K562 (cell line): ENCODE measurements at regions not wholly inside any gene's neighbourhood (a gene's known extent, or its start where the extent isn't known, plus 50 kb on each side); places are given as distances from the start of the nearest gene placed in this dataset.

ENCODE experiments used
- ARNT ChIP-seq, 2 experiments: fragments of 450-650 bp; IDR thresholded peaks; 2 replicates each; pipeline ENCODE4 v1.6.1; 2016; ENCODE audit warnings: mild to moderate bottlenecking in 1 of 2
- ATF2 ChIP-seq: sonication (generic); formaldehyde crosslinking; IDR thresholded peaks from 2 replicates; pipeline ENCODE4 v1.8.1; 2022; ENCODE audit warnings: missing genetic modification reagents
- E2F6 ChIP-seq, 2 experiments: IDR thresholded peaks; 2 replicates each; pipeline ENCODE4 v1.6.1; 2011; ENCODE audit warnings: borderline replicate concordance in 1 of 2, control low read depth in 1 of 2, low read depth in 1 of 2, low read length in 1 of 2, mild to moderate bottlenecking in 1 of 2, mixed read lengths in 1 of 2, moderate library complexity in 1 of 2; ENCODE audit not compliant: insufficient read depth in 1 of 2, insufficient read length in 1 of 2, poor library complexity in 1 of 2, severe bottlenecking in 1 of 2; ENCODE audit errors: extremely low read depth in 1 of 2
- FOS ChIP-seq: IDR thresholded peaks from 3 replicates; pipeline ENCODE4 v1.6.1; 2011; ENCODE audit not compliant: insufficient read length; ENCODE audit errors: extremely low read depth
- FOXP4 ChIP-seq: sonication (generic); formaldehyde crosslinking; IDR thresholded peaks from 2 replicates; pipeline ENCODE4 v1.8.0; 2022; ENCODE audit warnings: mild to moderate bottlenecking, missing genetic modification reagents, borderline replicate concordance
- NR2C2 ChIP-seq, 2 experiments: fragments of 200-800 bp in 1 of 2; sonication (Bioruptor generic) in 1 of 2; sonication (generic) in 1 of 2; formaldehyde crosslinking in 1 of 2; IDR thresholded peaks; 2 replicates each; pipeline versions ENCODE4 v1.6.1 to v1.8.0; 2016 to 2022; ENCODE audit warnings: mild to moderate bottlenecking in 1 of 2, missing compliant biosample characterization in 1 of 2, missing genetic modification characterization in 1 of 2, missing genetic modification reagents in 1 of 2
- TRIM24 ChIP-seq, 2 experiments: fragments of 450-650 bp; IDR thresholded peaks; 2 replicates each; pipeline ENCODE4 v1.6.1; 2016
- TF ChIP-seq, protein P1 (sequence below): fragments of 450-650 bp; IDR thresholded peaks from 2 replicates; pipeline ENCODE4 v1.6.1; 2016; ENCODE audit warnings: missing biosample characterization, missing genetic modification characterization
- TF ChIP-seq, protein P2 (sequence below): sonication (generic); formaldehyde crosslinking; IDR thresholded peaks from 2 replicates; pipeline ENCODE4 v1.8.1; 2023; ENCODE audit warnings: mild to moderate bottlenecking, missing genetic modification reagents
- TF ChIP-seq, protein P3 (sequence below), 2 experiments: fragments of 450-650 bp; IDR thresholded peaks; 2 replicates each; pipeline ENCODE4 v1.6.1; 2018; ENCODE audit warnings: mild to moderate bottlenecking in 2 of 2, low read depth in 1 of 2; ENCODE audit not compliant: partially characterized antibody in 2 of 2
- TF ChIP-seq, protein P4 (sequence below): sonication (generic); formaldehyde crosslinking; IDR thresholded peaks from 2 replicates; pipeline ENCODE4 v1.8.0; 2022; ENCODE audit warnings: mild to moderate bottlenecking, low read depth, missing genetic modification reagents

DNA sequence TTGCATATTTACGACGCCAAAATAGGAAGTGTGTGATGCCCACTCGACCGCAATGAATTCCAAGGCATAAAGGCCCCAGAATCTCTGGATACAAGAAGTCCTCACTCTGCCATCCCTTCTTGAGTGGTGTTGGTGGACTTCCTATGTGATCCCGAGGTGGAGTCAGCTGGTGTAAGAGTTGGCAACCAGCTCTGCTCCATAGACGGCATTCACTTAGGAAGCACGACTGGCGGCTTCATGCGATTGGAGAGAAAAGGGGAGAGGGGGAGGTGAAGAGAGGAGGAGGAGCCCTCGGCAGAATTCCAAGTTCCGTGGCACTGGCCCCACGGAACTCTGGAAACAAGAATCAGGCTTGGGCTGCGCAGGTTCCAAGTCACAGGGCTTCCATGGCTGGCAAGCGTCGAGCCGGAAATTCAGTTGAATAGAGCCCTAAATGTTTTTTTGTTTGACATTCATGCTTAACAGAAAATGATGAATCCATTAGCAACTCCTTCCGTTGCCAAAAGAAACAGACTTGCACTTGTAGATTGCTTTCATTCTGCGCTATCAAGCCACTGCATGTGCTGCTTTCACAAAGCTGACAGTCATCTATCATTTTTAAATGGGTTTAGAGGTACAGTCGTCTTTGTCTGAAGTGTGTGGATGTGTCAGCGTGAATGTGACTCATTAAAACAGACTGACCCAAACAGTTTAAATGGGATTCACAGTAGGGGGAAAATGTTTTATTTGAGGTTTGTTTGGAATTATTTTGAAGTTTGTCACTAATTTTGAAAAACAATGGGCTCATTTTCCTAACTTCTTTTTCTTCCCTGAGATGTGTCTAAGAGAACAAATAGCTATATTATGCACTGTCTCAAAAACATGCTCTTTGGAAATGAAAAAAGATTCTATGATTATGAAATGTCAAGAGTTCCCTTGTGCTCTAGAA is 428.3 kb upstream of the ATP11B start (continued):
- peak; percentile 37 to 52 for TF ChIP-seq E2F6 (IDR thresholded peaks at IDR 0.05; ENCODE audit: borderline replicate concordance in 1 of 2, extremely low read depth in 1 of 2, insufficient read depth in 1 of 2, insufficient read length in 1 of 2, low read depth in 1 of 2, low read length in 1 of 2, poor library complexity in 1 of 2, severe bottlenecking in 1 of 2)
- peak; percentile 88 to 92 for TF ChIP-seq TRIM24 (IDR thresholded peaks at IDR 0.05)
- TF ChIP-seq FOXP4 (CRISPR knock-in tag) = no peak
- TF ChIP-seq, protein P1, sequence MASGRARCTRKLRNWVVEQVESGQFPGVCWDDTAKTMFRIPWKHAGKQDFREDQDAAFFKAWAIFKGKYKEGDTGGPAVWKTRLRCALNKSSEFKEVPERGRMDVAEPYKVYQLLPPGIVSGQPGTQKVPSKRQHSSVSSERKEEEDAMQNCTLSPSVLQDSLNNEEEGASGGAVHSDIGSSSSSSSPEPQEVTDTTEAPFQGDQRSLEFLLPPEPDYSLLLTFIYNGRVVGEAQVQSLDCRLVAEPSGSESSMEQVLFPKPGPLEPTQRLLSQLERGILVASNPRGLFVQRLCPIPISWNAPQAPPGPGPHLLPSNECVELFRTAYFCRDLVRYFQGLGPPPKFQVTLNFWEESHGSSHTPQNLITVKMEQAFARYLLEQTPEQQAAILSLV (tag) = no peak
- peak; percentile 6 for TF ChIP-seq FOS
- TF ChIP-seq NR2C2 (CRISPR knock-in tag; IDR thresholded peaks at IDR 0.05) = no peak
- TF ChIP-seq NR2C2 (tag; IDR thresholded peaks at IDR 0.05) = peak; percentile 25; the same call in 1 of the 2 replicates
- TF ChIP-seq, protein P2, sequence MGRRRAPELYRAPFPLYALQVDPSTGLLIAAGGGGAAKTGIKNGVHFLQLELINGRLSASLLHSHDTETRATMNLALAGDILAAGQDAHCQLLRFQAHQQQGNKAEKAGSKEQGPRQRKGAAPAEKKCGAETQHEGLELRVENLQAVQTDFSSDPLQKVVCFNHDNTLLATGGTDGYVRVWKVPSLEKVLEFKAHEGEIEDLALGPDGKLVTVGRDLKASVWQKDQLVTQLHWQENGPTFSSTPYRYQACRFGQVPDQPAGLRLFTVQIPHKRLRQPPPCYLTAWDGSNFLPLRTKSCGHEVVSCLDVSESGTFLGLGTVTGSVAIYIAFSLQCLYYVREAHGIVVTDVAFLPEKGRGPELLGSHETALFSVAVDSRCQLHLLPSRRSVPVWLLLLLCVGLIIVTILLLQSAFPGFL = peak; percentile 63; the same call in 1 of the 2 replicates
- TF ChIP-seq ARNT (IDR thresholded peaks at IDR 0.05) = peak; percentile 51 to 70; a peak in 2 of 4 replicates
- no peak for TF ChIP-seq ATF2 (CRISPR knock-in tag)
- TF ChIP-seq, protein P3, sequence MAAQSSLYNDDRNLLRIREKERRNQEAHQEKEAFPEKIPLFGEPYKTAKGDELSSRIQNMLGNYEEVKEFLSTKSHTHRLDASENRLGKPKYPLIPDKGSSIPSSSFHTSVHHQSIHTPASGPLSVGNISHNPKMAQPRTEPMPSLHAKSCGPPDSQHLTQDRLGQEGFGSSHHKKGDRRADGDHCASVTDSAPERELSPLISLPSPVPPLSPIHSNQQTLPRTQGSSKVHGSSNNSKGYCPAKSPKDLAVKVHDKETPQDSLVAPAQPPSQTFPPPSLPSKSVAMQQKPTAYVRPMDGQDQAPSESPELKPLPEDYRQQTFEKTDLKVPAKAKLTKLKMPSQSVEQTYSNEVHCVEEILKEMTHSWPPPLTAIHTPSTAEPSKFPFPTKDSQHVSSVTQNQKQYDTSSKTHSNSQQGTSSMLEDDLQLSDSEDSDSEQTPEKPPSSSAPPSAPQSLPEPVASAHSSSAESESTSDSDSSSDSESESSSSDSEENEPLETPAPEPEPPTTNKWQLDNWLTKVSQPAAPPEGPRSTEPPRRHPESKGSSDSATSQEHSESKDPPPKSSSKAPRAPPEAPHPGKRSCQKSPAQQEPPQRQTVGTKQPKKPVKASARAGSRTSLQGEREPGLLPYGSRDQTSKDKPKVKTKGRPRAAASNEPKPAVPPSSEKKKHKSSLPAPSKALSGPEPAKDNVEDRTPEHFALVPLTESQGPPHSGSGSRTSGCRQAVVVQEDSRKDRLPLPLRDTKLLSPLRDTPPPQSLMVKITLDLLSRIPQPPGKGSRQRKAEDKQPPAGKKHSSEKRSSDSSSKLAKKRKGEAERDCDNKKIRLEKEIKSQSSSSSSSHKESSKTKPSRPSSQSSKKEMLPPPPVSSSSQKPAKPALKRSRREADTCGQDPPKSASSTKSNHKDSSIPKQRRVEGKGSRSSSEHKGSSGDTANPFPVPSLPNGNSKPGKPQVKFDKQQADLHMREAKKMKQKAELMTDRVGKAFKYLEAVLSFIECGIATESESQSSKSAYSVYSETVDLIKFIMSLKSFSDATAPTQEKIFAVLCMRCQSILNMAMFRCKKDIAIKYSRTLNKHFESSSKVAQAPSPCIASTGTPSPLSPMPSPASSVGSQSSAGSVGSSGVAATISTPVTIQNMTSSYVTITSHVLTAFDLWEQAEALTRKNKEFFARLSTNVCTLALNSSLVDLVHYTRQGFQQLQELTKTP (IDR thresholded peaks at IDR 0.05; ENCODE audit: low read depth in 1 of 2, partially characterized antibody in 2 of 2) = no peak
- TF ChIP-seq, protein P4, sequence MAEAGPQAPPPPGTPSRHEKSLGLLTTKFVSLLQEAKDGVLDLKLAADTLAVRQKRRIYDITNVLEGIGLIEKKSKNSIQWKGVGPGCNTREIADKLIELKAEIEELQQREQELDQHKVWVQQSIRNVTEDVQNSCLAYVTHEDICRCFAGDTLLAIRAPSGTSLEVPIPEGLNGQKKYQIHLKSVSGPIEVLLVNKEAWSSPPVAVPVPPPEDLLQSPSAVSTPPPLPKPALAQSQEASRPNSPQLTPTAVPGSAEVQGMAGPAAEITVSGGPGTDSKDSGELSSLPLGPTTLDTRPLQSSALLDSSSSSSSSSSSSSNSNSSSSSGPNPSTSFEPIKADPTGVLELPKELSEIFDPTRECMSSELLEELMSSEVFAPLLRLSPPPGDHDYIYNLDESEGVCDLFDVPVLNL (CRISPR knock-in tag) = no peak
